Heart left ventricle (tissue), 13 donors: ENCODE measurements at regions not wholly inside any gene's neighbourhood (a gene's known extent, or its start where the extent isn't known, plus 50 kb on each side); places are given as distances from the start of the nearest gene placed in this dataset.

Experiments used
- CTCF ChIP-seq, 12 donors: fragments of 200-600 bp; sonication (generic) in 4 of 12; IDR thresholded peaks; one replicate each; pipeline versions ENCODE4 v1.5.0 to v1.8.0; 2018 to 2022; ENCODE audit warnings: antibody characterized with exemption in 12 of 12, mild to moderate bottlenecking in 5 of 12
- POLR2A ChIP-seq, 2 donors: fragments of 450-650 bp; IDR thresholded peaks; one replicate each; pipeline ENCODE4 v1.6.1; 2017; ENCODE audit warnings: antibody characterized with exemption in 2 of 2, mild to moderate bottlenecking in 2 of 2, moderate library complexity in 2 of 2
- donor health status: ischemic (EF 13 %, LVEDD 7.1; RV severe dilation, severe dysfunction).
- donor health status: DM: no; HTN: yes; CAD: no.
- donor health status: DM: no; HTN: no; CAD: no.
- donor health status: ischemic (EF 25% LVEDD 6.9; RV normal size, moderate dysfunction).
- donor health status: ischemic (EF 25% LVEDD 5.7; RV mildly dilated, moderate dysfunction).
- donor health status: ischemic (EF 35%, LVEDD 5.7; RV mildly dilated, moderate dysfunction).
- donor health status: nonischemic (EF 11% LVEDD 7.7; RV severe dilation, severe dysfunction).
- donor health status: DM: yes; HTN: yes; CAD: no.
- donor health status: PGD.
- donor health status: ischemic (EF 29% LVEDD 5.4; RV normal size, mild dysfunction).
- donor health status: nonischemic (EF 23%, LVEDD 6.1; RV moderate dilation, normal function).

GRCh38 chr10:111146025-111146640 lies 69.3 kb downstream of the ADRA2A start:
- no peak for TF ChIP-seq CTCF (IDR thresholded peaks at IDR 0.05)
- no peak for TF ChIP-seq POLR2A (IDR thresholded peaks at IDR 0.05)
